ENCODE measurements at regions not wholly inside any gene's neighbourhood (a gene's known extent, or its start where the extent isn't known, plus 50 kb on each side); places are given as distances from the start of the nearest gene placed in this dataset.

DNA sequence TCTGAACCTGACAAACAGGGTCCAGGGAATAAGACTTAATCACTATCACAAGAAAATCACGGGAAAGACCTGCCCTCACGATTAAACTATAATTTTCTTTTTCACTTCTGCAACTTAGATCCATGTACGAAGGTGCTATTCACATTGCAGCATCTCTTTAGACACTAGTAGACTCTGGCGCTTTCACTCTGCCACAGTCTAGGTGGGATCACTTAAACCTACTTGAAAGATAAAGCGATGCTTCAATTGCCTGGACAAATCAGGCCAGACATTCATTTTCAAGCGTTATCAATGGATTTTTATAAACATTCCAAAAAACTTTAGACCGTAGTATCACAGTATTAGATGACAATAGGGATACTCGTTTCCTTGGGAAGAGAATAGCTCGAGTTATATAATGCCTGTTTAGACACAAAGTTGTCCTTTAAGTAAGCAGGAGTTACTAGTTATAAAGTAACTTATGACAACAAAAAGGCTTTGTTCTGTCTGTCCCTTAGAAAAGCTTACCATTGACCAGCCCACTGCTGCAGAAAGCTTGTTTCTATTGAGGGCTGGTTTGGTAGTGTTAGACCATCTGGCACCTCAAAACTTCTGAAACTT lies 367.3 kb downstream of the UTRN start:
- POLR2A ChIA-PET: interaction anchor here (0.6 kb wide), 1 partner anchor 49 kb away, joined by 3 read pairs; no protein-coding TSS in a partner anchor
- Mint-ChIP-seq H3K27me3 (no peaks in the 10 kb centered on the region), H3K9me3 (no peaks in the 10 kb centered on the region), H3K4me1 (peaks cover 47% of the 10 kb centered on the region), H3K4me3 (no peak overlapping the region), H3K27ac (peak overlapping the region; percentile 61), H3K36me3 (ENCODE audit: low read depth) (peaks cover 10% of the 10 kb centered on the region)
- CTCF ChIA-PET: no interaction called here
- DNase-seq (no peak), ATAC-seq (ENCODE audit: low read depth) (no peak)
- intact Hi-C loops (cut with micrococcal nuclease): loop anchor here (5.0 to 10.0 kb wide), 4 partner anchors 308 to 1185 kb away; partner anchors contain the start of gene EPM2A
- TF ChIP-seq, protein P1, sequence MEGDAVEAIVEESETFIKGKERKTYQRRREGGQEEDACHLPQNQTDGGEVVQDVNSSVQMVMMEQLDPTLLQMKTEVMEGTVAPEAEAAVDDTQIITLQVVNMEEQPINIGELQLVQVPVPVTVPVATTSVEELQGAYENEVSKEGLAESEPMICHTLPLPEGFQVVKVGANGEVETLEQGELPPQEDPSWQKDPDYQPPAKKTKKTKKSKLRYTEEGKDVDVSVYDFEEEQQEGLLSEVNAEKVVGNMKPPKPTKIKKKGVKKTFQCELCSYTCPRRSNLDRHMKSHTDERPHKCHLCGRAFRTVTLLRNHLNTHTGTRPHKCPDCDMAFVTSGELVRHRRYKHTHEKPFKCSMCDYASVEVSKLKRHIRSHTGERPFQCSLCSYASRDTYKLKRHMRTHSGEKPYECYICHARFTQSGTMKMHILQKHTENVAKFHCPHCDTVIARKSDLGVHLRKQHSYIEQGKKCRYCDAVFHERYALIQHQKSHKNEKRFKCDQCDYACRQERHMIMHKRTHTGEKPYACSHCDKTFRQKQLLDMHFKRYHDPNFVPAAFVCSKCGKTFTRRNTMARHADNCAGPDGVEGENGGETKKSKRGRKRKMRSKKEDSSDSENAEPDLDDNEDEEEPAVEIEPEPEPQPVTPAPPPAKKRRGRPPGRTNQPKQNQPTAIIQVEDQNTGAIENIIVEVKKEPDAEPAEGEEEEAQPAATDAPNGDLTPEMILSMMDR (IDR thresholded peaks at IDR 0.05): no peak

GRCh38 chr6:144653885-144654505 lies 368.9 kb downstream of the UTRN start:
- peaks cover 57% of the 10 kb centered on the region for H3K4me1 Mint-ChIP-seq
- POLR2A ChIA-PET: interaction anchor here (0.8 to 1.5 kb wide), 5 partner anchors 11 to 71 kb away, joined by 3 to 5 read pairs (median 4); no protein-coding TSS in a partner anchor
- H3K27ac Mint-ChIP-seq: peak overlapping the region; percentile 88
- no peaks in the 10 kb centered on the region for H3K27me3 Mint-ChIP-seq
- peak overlapping the region; percentile 69 for H3K4me3 Mint-ChIP-seq
- DNase-seq: no peak
- TF ChIP-seq, protein P1 (IDR thresholded peaks at IDR 0.05): no peak
- peaks cover 7% of the 10 kb centered on the region for H3K36me3 Mint-ChIP-seq (ENCODE audit: low read depth)
- H3K9me3 Mint-ChIP-seq: no peaks in the 10 kb centered on the region
- intact Hi-C loops (cut with micrococcal nuclease): loop anchor here (1.0 to 10.0 kb wide), 6 partner anchors 15 to 1187 kb away; partner anchors contain the start of gene EPM2A
- CTCF ChIA-PET: interaction anchor here (0.9 kb wide), 1 partner anchor 71 kb away, joined by 5 read pairs; no protein-coding TSS in a partner anchor
- peak; percentile 93 for ATAC-seq (ENCODE audit: low read depth)

- Mint-ChIP-seq H3K4me1 (peaks cover 62% of the 10 kb centered on the region), H3K27ac (peak overlapping the region; percentile 88), H3K36me3 (ENCODE audit: low read depth) (peaks cover 6% of the 10 kb centered on the region), H3K4me3 (peak overlapping the region; percentile 69), H3K27me3 (no peaks in the 10 kb centered on the region), H3K9me3 (no peaks in the 10 kb centered on the region)
- intact Hi-C loops (cut with micrococcal nuclease): loop anchor here (1.0 to 10.0 kb wide), 6 partner anchors 14 to 1187 kb away; partner anchors contain the start of gene EPM2A
- CTCF ChIA-PET: interaction anchor here (0.9 kb wide), 1 partner anchor 72 kb away, joined by 5 read pairs; no protein-coding TSS in a partner anchor
- TF ChIP-seq, protein P1 (IDR thresholded peaks at IDR 0.05): no peak
- no peak for DNase-seq
- POLR2A ChIA-PET: interaction anchor here (0.8 to 1.5 kb wide), 6 partner anchors 10 to 71 kb away, joined by 3 to 5 read pairs (median 4); no protein-coding TSS in a partner anchor
- ATAC-seq (ENCODE audit: low read depth): peak; percentile 32
Observed at GRCh38 chr6:144654506-144654905, 369.4 kb downstream of the UTRN start.

DNA sequence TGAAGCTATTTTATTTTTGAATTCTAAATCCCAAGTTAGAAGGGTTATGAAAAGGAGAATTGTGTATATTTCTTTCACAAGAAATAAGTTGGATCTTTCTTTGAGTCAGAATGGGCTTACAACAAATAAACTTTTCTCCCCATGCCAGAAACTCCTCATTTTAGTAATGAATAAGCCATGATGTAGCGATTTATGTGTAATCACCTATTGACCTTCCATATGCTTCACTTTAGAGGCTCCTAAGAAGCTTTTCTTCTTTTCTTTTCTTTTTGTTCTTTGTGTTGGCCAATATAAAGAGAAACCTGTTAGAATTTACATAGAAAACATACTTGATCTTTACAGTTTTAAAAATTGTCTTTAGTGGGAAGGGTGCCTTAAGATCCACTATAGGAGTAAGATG lies 370.2 kb downstream of the UTRN start:
- Mint-ChIP-seq H3K27ac (peak overlapping the region; percentile 88), H3K36me3 (ENCODE audit: low read depth) (peaks cover 2% of the 10 kb centered on the region), H3K27me3 (no peaks in the 10 kb centered on the region), H3K9me3 (no peaks in the 10 kb centered on the region), H3K4me1 (peaks cover 70% of the 10 kb centered on the region), H3K4me3 (peak overlapping the region; percentile 28)
- ChIA-PET CTCF (no interaction called here), POLR2A (interaction anchor here (1.3 to 1.5 kb wide), 3 partner anchors 9 to 67 kb away, joined by 3 to 4 read pairs (median 3); no protein-coding TSS in a partner anchor)
- intact Hi-C loops (cut with micrococcal nuclease): loop anchor here (2.0 to 10.0 kb wide), 3 partner anchors 13 to 591 kb away; no protein-coding TSS in a partner anchor
- DNase-seq (no peak), ATAC-seq (ENCODE audit: low read depth) (no peak)
- TF ChIP-seq, protein P1 (IDR thresholded peaks at IDR 0.05): no peak

- ATAC-seq (ENCODE audit: low read depth) (no peak), DNase-seq (no peak)
- TF ChIP-seq, protein P1 (IDR thresholded peaks at IDR 0.05): no peak
- peaks cover 79% of the 10 kb centered on the region for H3K4me1 Mint-ChIP-seq
- no peaks in the 10 kb centered on the region for H3K27me3 Mint-ChIP-seq
- H3K9me3 Mint-ChIP-seq: no peaks in the 10 kb centered on the region
- H3K4me3 Mint-ChIP-seq: no peak overlapping the region
- CTCF ChIA-PET: no interaction called here
- POLR2A ChIA-PET: interaction anchor here (0.7 kb wide), 2 partner anchors 43 to 1078 kb away, joined by 7 to 8 read pairs; no protein-coding TSS in a partner anchor
- H3K27ac Mint-ChIP-seq: peak overlapping the region; percentile 81
- intact Hi-C loops (cut with micrococcal nuclease): loop anchor here (2.0 to 10.0 kb wide), 3 partner anchors 13 to 593 kb away; no protein-coding TSS in a partner anchor
- H3K36me3 Mint-ChIP-seq (ENCODE audit: low read depth): peaks cover 2% of the 10 kb centered on the region
Observed at GRCh38 chr6:144657691-144658090, 372.6 kb downstream of the UTRN start.
